ENCODE measurements at regions not wholly inside any gene's neighbourhood (a gene's known extent, or its start where the extent isn't known, plus 50 kb on each side); places are given as distances from the start of the nearest gene placed in this dataset.
"Not testable (repeated sequence)": the region's sequence is repeated elsewhere in the genome, so short reads cannot be mapped to it uniquely, and the experiment has no call there.

- 90% methylated on average over 2 of the region's 2 CpGs for WGBS
- peaks cover 0 to 18% (median 15%) of the 10 kb centered on the region in 4 donors for H3K4me1 ChIP-seq (ENCODE audit: control insufficient read depth in 4 of 4, insufficient read depth in 4 of 4, low read length in 3 of 4)
These were observed 91.8 kb upstream of the SERTAD2 start for GRCh38 chr2:64745562-64745961.

GRCh38 chr2:64747690-64748091 lies 94.0 kb upstream of the SERTAD2 start:
- H3K36me3 ChIP-seq (ENCODE audit: control insufficient read depth in 4 of 4, insufficient read depth in 3 of 4, low read depth in 1 of 4, low read length in 3 of 4); H3K9me3 ChIP-seq (ENCODE audit: control insufficient read depth in 4 of 4, low read length in 3 of 4); DNase-seq (ENCODE audit: low spot score); H3K27me3 ChIP-seq (ENCODE audit: control insufficient read depth in 4 of 4, insufficient read depth in 4 of 4, low read length in 3 of 4); H3K9ac ChIP-seq (ENCODE audit: low read depth in 1 of 2, low read length in 2 of 2); H3K4me3 ChIP-seq (ENCODE audit: low read depth in 1 of 3, low read length in 3 of 3): not testable (repeated sequence)
- TF ChIP-seq HNF4A (conservative IDR thresholded peaks at IDR 0.05), result peak; percentile 96 to 98
- TF ChIP-seq JUND (IDR thresholded peaks at IDR 0.05), result peak; percentile 69 to 78
- TF ChIP-seq FOXA2 (IDR thresholded peaks at IDR 0.05), result peak; percentile 20
- peak; percentile 65 for TF ChIP-seq RXRA (IDR thresholded peaks at IDR 0.05)
- TF ChIP-seq HNF4G (IDR thresholded peaks at IDR 0.05), result peak; percentile 97
- peak; percentile 34 for TF ChIP-seq YY1 (IDR thresholded peaks at IDR 0.05)
- TF ChIP-seq ATF3 (IDR thresholded peaks at IDR 0.05), result peak; percentile 37
- TF ChIP-seq ZBTB33 (IDR thresholded peaks at IDR 0.05), result peak; percentile 35
- TF ChIP-seq REST (IDR thresholded peaks at IDR 0.05), result peak; percentile 67
- TF ChIP-seq SP1 (IDR thresholded peaks at IDR 0.05), result peak; percentile 91
- peak; percentile 47 to 67 for TF ChIP-seq RAD21 (IDR thresholded peaks at IDR 0.05)
- WGBS, result 36% methylated on average over 3 of the region's 3 CpGs
- Histone ChIP-seq H3K4me1 (ENCODE audit: control insufficient read depth in 4 of 4, insufficient read depth in 4 of 4, low read length in 3 of 4) (peaks cover 0 to 26% (median 17%) of the 10 kb centered on the region in 4 donors), H3K27ac (ENCODE audit: low read depth in 1 of 2, low read length in 2 of 2) (peak overlapping the region in 1 of 2 donors; percentile 20)

More at GRCh38 chr2:64745562-64745961, 91.8 kb upstream of the SERTAD2 start:
- DNase-seq (ENCODE audit: low spot score), result no peak
- H3K9ac ChIP-seq (ENCODE audit: low read depth in 1 of 2, low read length in 2 of 2), result no peak overlapping the region
- no peaks in the 10 kb centered on the region for H3K9me3 ChIP-seq (ENCODE audit: control insufficient read depth in 4 of 4, low read length in 3 of 4)
- TF ChIP-seq ATF3 (IDR thresholded peaks at IDR 0.05) (no peak), RAD21 (IDR thresholded peaks at IDR 0.05) (no peak), TAF1 (conservative IDR thresholded peaks at IDR 0.05) (no peak), RXRA (IDR thresholded peaks at IDR 0.05) (no peak), ZBTB33 (IDR thresholded peaks at IDR 0.05) (no peak), FOXA2 (IDR thresholded peaks at IDR 0.05) (no peak), CTCF (IDR thresholded peaks at IDR 0.05; ENCODE audit: low read depth, low read length, missing input control) (no peak), NR2F2 (IDR thresholded peaks at IDR 0.05) (no peak)
- H3K27ac ChIP-seq (ENCODE audit: low read depth in 1 of 2, low read length in 2 of 2), result no peak overlapping the region
- no peak overlapping the region for H3K4me3 ChIP-seq (ENCODE audit: low read depth in 1 of 3, low read length in 3 of 3)
- H3K36me3 ChIP-seq (ENCODE audit: control insufficient read depth in 4 of 4, insufficient read depth in 3 of 4, low read depth in 1 of 4, low read length in 3 of 4), result no peaks in the 10 kb centered on the region
- no peaks in the 10 kb centered on the region for H3K27me3 ChIP-seq (ENCODE audit: control insufficient read depth in 4 of 4, insufficient read depth in 4 of 4, low read length in 3 of 4)

All from liver (tissue), 8 donors.